ENCODE measurements at regions not wholly inside any gene's neighbourhood (a gene's known extent, or its start where the extent isn't known, plus 50 kb on each side); places are given as distances from the start of the nearest gene placed in this dataset.

- no peaks in the 10 kb centered on the region for H3K27me3 ChIP-seq (ENCODE audit: insufficient read depth, low read length)
- H2AFZ ChIP-seq (ENCODE audit: low read depth, low read length): peak overlapping the region; percentile 27
- H3K9me3 ChIP-seq (ENCODE audit: low read length): no peaks in the 10 kb centered on the region
- H3K4me3 ChIP-seq (ENCODE audit: low read length): peak overlapping the region; percentile 62
- no peaks in the 10 kb centered on the region for H3K36me3 ChIP-seq (ENCODE audit: insufficient read depth, low read length)
- H3K4me1 ChIP-seq (ENCODE audit: insufficient read depth, low read length): peaks cover 36% of the 10 kb centered on the region
These were observed 101.6 kb upstream of the AKIP1 start for GRCh38 chr11:8809241-8809938.

- H3K4me3 ChIP-seq (ENCODE audit: low read length): peak overlapping the region; percentile 62
- H3K4me1 ChIP-seq (ENCODE audit: insufficient read depth, low read length): peaks cover 36% of the 10 kb centered on the region
- no peaks in the 10 kb centered on the region for H3K36me3 ChIP-seq (ENCODE audit: insufficient read depth, low read length)
- no peaks in the 10 kb centered on the region for H3K27me3 ChIP-seq (ENCODE audit: insufficient read depth, low read length)
- no peaks in the 10 kb centered on the region for H3K9me3 ChIP-seq (ENCODE audit: low read length)
- H2AFZ ChIP-seq (ENCODE audit: low read depth, low read length): peak overlapping the region; percentile 27
These were observed 101.0 kb upstream of the AKIP1 start for GRCh38 chr11:8809939-8810539.

- H3K27me3 ChIP-seq (ENCODE audit: insufficient read depth, low read length): no peaks in the 10 kb centered on the region
- H3K4me3 ChIP-seq (ENCODE audit: low read length): peak overlapping the region; percentile 62
- H2AFZ ChIP-seq (ENCODE audit: low read depth, low read length): peak overlapping the region; percentile 27
- no peaks in the 10 kb centered on the region for H3K36me3 ChIP-seq (ENCODE audit: insufficient read depth, low read length)
- H3K9me3 ChIP-seq (ENCODE audit: low read length): no peaks in the 10 kb centered on the region
- H3K4me1 ChIP-seq (ENCODE audit: insufficient read depth, low read length): peaks cover 36% of the 10 kb centered on the region
These were observed 100.3 kb upstream of the AKIP1 start for GRCh38 chr11:8810540-8811301.

GRCh38 chr11:8811571-8811970 lies 99.4 kb upstream of the AKIP1 start:
- H3K27me3 ChIP-seq (ENCODE audit: insufficient read depth, low read length): no peaks in the 10 kb centered on the region
- H3K4me3 ChIP-seq (ENCODE audit: low read length): no peak overlapping the region
- no peak overlapping the region for H2AFZ ChIP-seq (ENCODE audit: low read depth, low read length)
- H3K4me1 ChIP-seq (ENCODE audit: insufficient read depth, low read length): peaks cover 36% of the 10 kb centered on the region
- no peaks in the 10 kb centered on the region for H3K9me3 ChIP-seq (ENCODE audit: low read length)
- H3K36me3 ChIP-seq (ENCODE audit: insufficient read depth, low read length): no peaks in the 10 kb centered on the region

- no peaks in the 10 kb centered on the region for H3K36me3 ChIP-seq (ENCODE audit: insufficient read depth, low read length)
- H2AFZ ChIP-seq (ENCODE audit: low read depth, low read length): no peak overlapping the region
- H3K4me3 ChIP-seq (ENCODE audit: low read length): no peak overlapping the region
- H3K27me3 ChIP-seq (ENCODE audit: insufficient read depth, low read length): no peaks in the 10 kb centered on the region
- H3K9me3 ChIP-seq (ENCODE audit: low read length): no peaks in the 10 kb centered on the region
- peaks cover 33% of the 10 kb centered on the region for H3K4me1 ChIP-seq (ENCODE audit: insufficient read depth, low read length)
These were observed 98.6 kb upstream of the AKIP1 start for GRCh38 chr11:8812438-8812837.

- Histone ChIP-seq H3K27me3 (ENCODE audit: insufficient read depth, low read length) (no peaks in the 10 kb centered on the region), H3K4me3 (ENCODE audit: low read length) (no peak overlapping the region), H3K4me1 (ENCODE audit: insufficient read depth, low read length) (peaks cover 24% of the 10 kb centered on the region), H3K9me3 (ENCODE audit: low read length) (no peaks in the 10 kb centered on the region), H3K36me3 (ENCODE audit: insufficient read depth, low read length) (no peaks in the 10 kb centered on the region), H2AFZ (ENCODE audit: low read depth, low read length) (no peak overlapping the region)
These were observed 97.3 kb upstream of the AKIP1 start for GRCh38 chr11:8813658-8814057.

- H3K4me1 ChIP-seq (ENCODE audit: insufficient read depth, low read length): peaks cover 16% of the 10 kb centered on the region
- H2AFZ ChIP-seq (ENCODE audit: low read depth, low read length): no peak overlapping the region
- no peaks in the 10 kb centered on the region for H3K9me3 ChIP-seq (ENCODE audit: low read length)
- no peaks in the 10 kb centered on the region for H3K36me3 ChIP-seq (ENCODE audit: insufficient read depth, low read length)
- H3K4me3 ChIP-seq (ENCODE audit: low read length): no peak overlapping the region
- H3K27me3 ChIP-seq (ENCODE audit: insufficient read depth, low read length): no peaks in the 10 kb centered on the region
These were observed 96.6 kb upstream of the AKIP1 start for GRCh38 chr11:8814209-8814922.

GRCh38 chr11:8814923-8815240 lies 96.1 kb upstream of the AKIP1 start:
- Histone ChIP-seq H3K27me3 (ENCODE audit: insufficient read depth, low read length) (no peaks in the 10 kb centered on the region), H3K4me1 (ENCODE audit: insufficient read depth, low read length) (peaks cover 11% of the 10 kb centered on the region), H3K36me3 (ENCODE audit: insufficient read depth, low read length) (no peaks in the 10 kb centered on the region), H3K9me3 (ENCODE audit: low read length) (no peaks in the 10 kb centered on the region), H2AFZ (ENCODE audit: low read depth, low read length) (no peak overlapping the region), H3K4me3 (ENCODE audit: low read length) (no peak overlapping the region)

- Histone ChIP-seq H3K4me1 (ENCODE audit: insufficient read depth, low read length) (no peaks in the 10 kb centered on the region), H2AFZ (ENCODE audit: low read depth, low read length) (no peak overlapping the region), H3K27me3 (ENCODE audit: insufficient read depth, low read length) (no peaks in the 10 kb centered on the region), H3K36me3 (ENCODE audit: insufficient read depth, low read length) (no peaks in the 10 kb centered on the region), H3K4me3 (ENCODE audit: low read length) (no peak overlapping the region), H3K9me3 (ENCODE audit: low read length) (no peaks in the 10 kb centered on the region)
These were observed 92.6 kb upstream of the AKIP1 start for GRCh38 chr11:8818421-8818820.

GRCh38 chr11:8820401-8820800 lies 90.6 kb upstream of the AKIP1 start:
- H3K27me3 ChIP-seq (ENCODE audit: insufficient read depth, low read length): no peaks in the 10 kb centered on the region
- H2AFZ ChIP-seq (ENCODE audit: low read depth, low read length): no peak overlapping the region
- H3K9me3 ChIP-seq (ENCODE audit: low read length): no peaks in the 10 kb centered on the region
- peaks cover 2% of the 10 kb centered on the region for H3K4me1 ChIP-seq (ENCODE audit: insufficient read depth, low read length)
- no peak overlapping the region for H3K4me3 ChIP-seq (ENCODE audit: low read length)
- H3K36me3 ChIP-seq (ENCODE audit: insufficient read depth, low read length): no peaks in the 10 kb centered on the region

GRCh38 chr11:8822469-8822868 lies 88.5 kb upstream of the AKIP1 start:
- no peak overlapping the region for H2AFZ ChIP-seq (ENCODE audit: low read depth, low read length)
- H3K9me3 ChIP-seq (ENCODE audit: low read length): no peaks in the 10 kb centered on the region
- no peak overlapping the region for H3K4me3 ChIP-seq (ENCODE audit: low read length)
- peaks cover 23% of the 10 kb centered on the region for H3K4me1 ChIP-seq (ENCODE audit: insufficient read depth, low read length)
- H3K36me3 ChIP-seq (ENCODE audit: insufficient read depth, low read length): no peaks in the 10 kb centered on the region
- H3K27me3 ChIP-seq (ENCODE audit: insufficient read depth, low read length): no peaks in the 10 kb centered on the region

- Histone ChIP-seq H3K36me3 (ENCODE audit: insufficient read depth, low read length) (peaks cover 2% of the 10 kb centered on the region), H3K4me3 (ENCODE audit: low read length) (no peak overlapping the region), H3K27me3 (ENCODE audit: insufficient read depth, low read length) (no peaks in the 10 kb centered on the region), H2AFZ (ENCODE audit: low read depth, low read length) (no peak overlapping the region), H3K9me3 (ENCODE audit: low read length) (no peaks in the 10 kb centered on the region), H3K4me1 (ENCODE audit: insufficient read depth, low read length) (peaks cover 25% of the 10 kb centered on the region)
These were observed 87.7 kb upstream of the AKIP1 start for GRCh38 chr11:8823174-8823742.
